Gastrocnemius medialis (tissue), 4 donors: ENCODE measurements at regions not wholly inside any gene's neighbourhood (a gene's known extent, or its start where the extent isn't known, plus 50 kb on each side); places are given as distances from the start of the nearest gene placed in this dataset.

ENCODE experiments used
- ATAC-seq, 2 donors: fragments of 150-250 bp; one replicate each; pipeline ENCODE4 v1.9.1; 2016
- DNase-seq, 2 donors: peaks; one replicate each; pipeline ENCODE4 v3.0.0-alpha.2; 2019
- H3K27ac ChIP-seq, 4 donors: fragments of 200-600 bp; sonication (generic); 1 replicate in 1 of 4; 2 replicates in 3 of 4; pipeline ENCODE4 v1.5.1; 2016 to 2018; ENCODE audit warnings: mild to moderate bottlenecking in 2 of 4, moderate library complexity in 1 of 4
- H3K27me3 ChIP-seq, 3 donors: fragments of 200-600 bp; sonication (generic) in 2 of 3; 1 replicate in 1 of 3; 2 replicates in 2 of 3; pipeline versions ENCODE4 v1.5.1 to v1.6.0; 2016 to 2019; ENCODE audit warnings: mild to moderate bottlenecking in 1 of 3, moderate library complexity in 1 of 3
- H3K36me3 ChIP-seq, 2 donors: fragments of 200-600 bp; sonication (generic) in 1 of 2; one replicate each; pipeline ENCODE4 v1.5.1; 2017 to 2018
- H3K4me1 ChIP-seq, 2 donors: fragments of 200-600 bp; sonication (generic) in 1 of 2; one replicate each; pipeline ENCODE4 v1.5.1; 2016 to 2017; ENCODE audit warnings: mild to moderate bottlenecking in 2 of 2
- H3K4me3 ChIP-seq, 4 donors: fragments of 200-600 bp; sonication (generic) in 3 of 4; 1 replicate in 1 of 4; 2 replicates in 3 of 4; pipeline ENCODE4 v1.5.1; 2016 to 2019; ENCODE audit warnings: mild to moderate bottlenecking in 2 of 4
- H3K9me3 ChIP-seq, 3 donors: fragments of 200-600 bp; sonication (generic) in 2 of 3; 1 replicate in 1 of 3; 2 replicates in 2 of 3; pipeline ENCODE4 v1.5.1; 2016 to 2019
- POLR2A ChIP-seq, 2 donors: fragments of 450-650 bp; IDR thresholded peaks; one replicate each; pipeline ENCODE4 v1.6.1; 2017; ENCODE audit warnings: antibody characterized with exemption in 2 of 2, mild to moderate bottlenecking in 2 of 2, moderate library complexity in 2 of 2
- in situ Hi-C, 4 donors: fragments of 200-750 bp; cut with MboI; loops; one replicate each; pipeline versions ENCODE4 v1.15.0 to v1.8.0; 2017; ENCODE audit warnings: low sequenced_read_pairs in 4 of 4
- intact Hi-C: fragments of 100-400 bp; cut with DNase I; formaldehyde crosslinking; loops from one replicate; pipeline ENCODE4 v1.15.1; 2023; ENCODE audit warnings: low total_unique reads
- TF ChIP-seq, protein P1 (sequence below), 5 experiments: fragments of 450-650 bp in 3 of 5; fragments of 200-600 bp in 2 of 5; sonication (generic) in 2 of 5; IDR thresholded peaks in 4 of 5; conservative IDR thresholded peaks in 1 of 5; 1 replicate in 4 of 5; 2 replicates in 1 of 5; pipeline ENCODE4 v1.5.1; 2016 to 2019; ENCODE audit warnings: antibody characterized with exemption in 5 of 5, mild to moderate bottlenecking in 3 of 5, moderate library complexity in 3 of 5

DNA sequence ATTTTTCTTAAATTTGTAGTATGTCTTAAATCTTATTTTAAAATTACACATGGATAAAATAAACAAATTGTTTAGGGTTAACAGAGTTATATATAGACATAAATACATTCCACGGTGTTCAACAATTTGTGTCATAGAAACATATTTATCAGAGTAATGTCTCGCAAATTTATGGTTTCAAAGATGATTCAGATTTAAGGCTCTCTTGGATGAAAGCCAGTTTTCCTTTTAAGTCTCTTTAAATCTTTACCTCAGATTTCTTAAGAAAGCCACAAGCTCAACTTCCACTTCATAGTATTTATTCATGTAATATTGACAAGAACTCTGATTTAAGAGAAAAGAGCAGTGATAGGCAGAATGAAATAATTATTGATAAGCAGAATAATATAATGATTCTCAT lies 1254.8 kb upstream of the ADGRL3 start:
- TF ChIP-seq, protein P1, sequence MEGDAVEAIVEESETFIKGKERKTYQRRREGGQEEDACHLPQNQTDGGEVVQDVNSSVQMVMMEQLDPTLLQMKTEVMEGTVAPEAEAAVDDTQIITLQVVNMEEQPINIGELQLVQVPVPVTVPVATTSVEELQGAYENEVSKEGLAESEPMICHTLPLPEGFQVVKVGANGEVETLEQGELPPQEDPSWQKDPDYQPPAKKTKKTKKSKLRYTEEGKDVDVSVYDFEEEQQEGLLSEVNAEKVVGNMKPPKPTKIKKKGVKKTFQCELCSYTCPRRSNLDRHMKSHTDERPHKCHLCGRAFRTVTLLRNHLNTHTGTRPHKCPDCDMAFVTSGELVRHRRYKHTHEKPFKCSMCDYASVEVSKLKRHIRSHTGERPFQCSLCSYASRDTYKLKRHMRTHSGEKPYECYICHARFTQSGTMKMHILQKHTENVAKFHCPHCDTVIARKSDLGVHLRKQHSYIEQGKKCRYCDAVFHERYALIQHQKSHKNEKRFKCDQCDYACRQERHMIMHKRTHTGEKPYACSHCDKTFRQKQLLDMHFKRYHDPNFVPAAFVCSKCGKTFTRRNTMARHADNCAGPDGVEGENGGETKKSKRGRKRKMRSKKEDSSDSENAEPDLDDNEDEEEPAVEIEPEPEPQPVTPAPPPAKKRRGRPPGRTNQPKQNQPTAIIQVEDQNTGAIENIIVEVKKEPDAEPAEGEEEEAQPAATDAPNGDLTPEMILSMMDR (IDR thresholded peaks at IDR 0.05 in 4 of 5, conservative IDR thresholded peaks at IDR 0.05 in 1 of 5) = no peak
- no peak for TF ChIP-seq POLR2A (IDR thresholded peaks at IDR 0.05)
- no peak overlapping the region for H3K4me3 ChIP-seq
- no peaks in the 10 kb centered on the region for H3K36me3 ChIP-seq
- no peaks in the 10 kb centered on the region for H3K9me3 ChIP-seq
- intact Hi-C loops (no loop called here), in situ Hi-C loops (no loop called here)
- no peaks in the 10 kb centered on the region for H3K27me3 ChIP-seq
- no peaks in the 10 kb centered on the region for H3K4me1 ChIP-seq
- no peak for ATAC-seq
- DNase-seq = no peak
- no peak overlapping the region for H3K27ac ChIP-seq

DNA sequence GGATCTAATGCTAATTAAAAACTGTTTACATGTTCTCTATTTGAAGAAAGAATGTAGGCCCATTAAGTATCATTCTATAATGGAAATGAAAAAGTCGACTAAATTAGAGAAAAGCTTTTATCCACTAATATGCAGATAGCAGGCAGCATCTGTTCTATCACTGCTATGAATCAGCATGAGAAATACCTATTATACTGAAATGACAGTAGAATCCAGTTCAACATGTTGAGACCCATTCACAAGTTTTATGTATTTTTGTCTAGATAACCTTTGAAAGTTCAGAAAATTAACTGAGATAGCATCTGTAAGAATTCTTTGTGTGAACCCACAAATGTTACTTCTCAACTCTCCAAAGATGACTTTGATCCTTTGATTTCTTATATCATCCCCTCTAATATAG lies 1254.4 kb upstream of the ADGRL3 start:
- intact Hi-C loops = no loop called here
- Histone ChIP-seq H3K36me3 (no peaks in the 10 kb centered on the region), H3K4me1 (no peaks in the 10 kb centered on the region), H3K27ac (no peak overlapping the region), H3K4me3 (no peak overlapping the region), H3K9me3 (no peaks in the 10 kb centered on the region), H3K27me3 (no peaks in the 10 kb centered on the region)
- TF ChIP-seq, protein P1 (IDR thresholded peaks at IDR 0.05 in 4 of 5, conservative IDR thresholded peaks at IDR 0.05 in 1 of 5) = no peak
- TF ChIP-seq POLR2A (IDR thresholded peaks at IDR 0.05) = no peak
- DNase-seq (no peak), ATAC-seq (no peak)
- in situ Hi-C loops = no loop called here

DNA sequence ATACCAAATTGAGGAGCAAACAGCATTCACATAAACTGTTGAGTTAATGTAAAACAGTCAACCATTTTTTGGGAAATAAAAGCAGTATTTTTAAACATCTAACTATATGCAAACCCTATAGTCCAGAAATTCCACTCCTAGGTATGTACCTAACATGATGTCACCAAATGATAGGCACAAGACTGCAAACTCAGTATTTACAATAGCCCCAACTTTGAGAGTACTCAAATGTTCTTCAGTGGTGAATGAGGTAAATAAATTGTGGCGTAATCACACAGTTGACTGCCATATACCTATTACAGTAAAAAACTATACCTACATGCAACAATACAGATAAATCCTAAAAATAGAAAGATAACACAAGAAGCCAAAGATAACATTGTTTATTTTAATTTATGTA lies 1243.8 kb upstream of the ADGRL3 start:
- Histone ChIP-seq H3K27me3 (no peaks in the 10 kb centered on the region), H3K4me3 (no peak overlapping the region), H3K27ac (no peak overlapping the region), H3K36me3 (no peaks in the 10 kb centered on the region), H3K4me1 (no peaks in the 10 kb centered on the region), H3K9me3 (no peaks in the 10 kb centered on the region)
- intact Hi-C loops = no loop called here
- ATAC-seq (no peak), DNase-seq (no peak)
- in situ Hi-C loops = no loop called here
- TF ChIP-seq, protein P1 (IDR thresholded peaks at IDR 0.05 in 4 of 5, conservative IDR thresholded peaks at IDR 0.05 in 1 of 5) = no peak
- TF ChIP-seq POLR2A (IDR thresholded peaks at IDR 0.05) = no peak

GRCh38 chr4:59960143-59960542 lies 1240.0 kb upstream of the ADGRL3 start:
- Histone ChIP-seq H3K4me1 (no peaks in the 10 kb centered on the region), H3K27me3 (no peaks in the 10 kb centered on the region), H3K9me3 (no peaks in the 10 kb centered on the region), H3K27ac (no peak overlapping the region), H3K4me3 (no peak overlapping the region), H3K36me3 (no peaks in the 10 kb centered on the region)
- ATAC-seq = no peak
- TF ChIP-seq, protein P1 (IDR thresholded peaks at IDR 0.05 in 4 of 5, conservative IDR thresholded peaks at IDR 0.05 in 1 of 5) = no peak
- no peak for TF ChIP-seq POLR2A (IDR thresholded peaks at IDR 0.05)
- intact Hi-C loops (no loop called here), in situ Hi-C loops (no loop called here)
- DNase-seq = no peak

GRCh38 chr4:59966758-59967157 lies 1233.4 kb upstream of the ADGRL3 start:
- intact Hi-C loops (no loop called here), in situ Hi-C loops (no loop called here)
- H3K4me3 ChIP-seq = no peak overlapping the region
- H3K36me3 ChIP-seq = no peaks in the 10 kb centered on the region
- H3K27ac ChIP-seq = no peak overlapping the region
- no peak for DNase-seq
- no peak for ATAC-seq
- H3K27me3 ChIP-seq = no peaks in the 10 kb centered on the region
- no peaks in the 10 kb centered on the region for H3K4me1 ChIP-seq
- TF ChIP-seq POLR2A (IDR thresholded peaks at IDR 0.05) = no peak
- TF ChIP-seq, protein P1 (IDR thresholded peaks at IDR 0.05 in 4 of 5, conservative IDR thresholded peaks at IDR 0.05 in 1 of 5) = no peak
- H3K9me3 ChIP-seq = no peaks in the 10 kb centered on the region
